SK-N-SH (cell line): ENCODE measurements at regions not wholly inside any gene's neighbourhood (a gene's known extent, or its start where the extent isn't known, plus 50 kb on each side); places are given as distances from the start of the nearest gene placed in this dataset.

Source experiments
- CTCF ChIA-PET: fragments of 300-600, 350-600 bp; formaldehyde crosslinking; extraction: SDS; loops from one replicate; lab custom pipeline; 2021; lab: Yijun Ruan, JAX
- POLR2A ChIA-PET: fragments of 350-600 bp; sonication (Branson Sonifier 250); formaldehyde crosslinking; extraction: SDS; loops from one replicate; lab custom pipeline; 2020; ENCODE audit warnings: antibody characterized with exemption, inconsistent platforms; lab: Yijun Ruan, JAX
- DNase-seq: peaks from one replicate; pipeline ENCODE4 v3.0.0; 2012
- H2AFZ ChIP-seq: fragments of 200-600 bp; sonication (generic); 2 replicates; pipeline ENCODE4 v1.8.1; 2016; ENCODE audit warnings: antibody characterized with exemption, mild to moderate bottlenecking, low read depth
- H3F3A ChIP-seq: fragments of 200-600 bp; sonication (generic); replicated peaks from 2 replicates; pipeline ENCODE3; 2016; ENCODE audit warnings: antibody characterized with exemption, mild to moderate bottlenecking; ENCODE audit not compliant: insufficient read depth
- H3K27ac ChIP-seq, 2 experiments: fragments of 200-500 bp in 1 of 2; fragments of 200-600 bp in 1 of 2; sonication (Bioruptor generic) in 1 of 2; sonication (generic), shearing (Covaris generic) in 1 of 2; 2 replicates each; pipeline versions ENCODE4 v1.5.1 to v1.6.1; 2014 to 2016; ENCODE audit warnings: low read depth in 2 of 2, inconsistent platforms in 1 of 2, low read length in 1 of 2, mild to moderate bottlenecking in 1 of 2, mixed read lengths in 1 of 2
- H3K27me3 ChIP-seq: fragments of 200-600 bp; sonication (generic), shearing (Covaris generic); 2 replicates; pipeline ENCODE4 v1.6.1; 2016; ENCODE audit warnings: mixed run types; ENCODE audit not compliant: insufficient read depth
- H3K36me3 ChIP-seq, 2 experiments: fragments of 200-500 bp in 1 of 2; fragments of 200-600 bp in 1 of 2; sonication (Bioruptor generic) in 1 of 2; sonication (generic) in 1 of 2; replicated peaks in 1 of 2; 2 replicates each; pipeline versions ENCODE3 to v1.5.1; 2014 to 2016; ENCODE audit warnings: low read length in 1 of 2, mild to moderate bottlenecking in 1 of 2; ENCODE audit not compliant: insufficient read depth in 2 of 2, control insufficient read depth in 1 of 2
- H3K4me1 ChIP-seq, 2 experiments: fragments of 200-500 bp in 1 of 2; fragments of 200-600 bp in 1 of 2; sonication (Bioruptor generic) in 1 of 2; sonication (generic), shearing (Covaris generic) in 1 of 2; 2 replicates each; pipeline versions ENCODE4 v1.5.1 to v1.6.1; 2014 to 2016; ENCODE audit warnings: low read depth in 1 of 2, low read length in 1 of 2, mixed run types in 1 of 2; ENCODE audit not compliant: insufficient read depth in 2 of 2, control insufficient read depth in 1 of 2
- H3K4me2 ChIP-seq: fragments of 200-600 bp; sonication (generic), shearing (Covaris generic); 2 replicates; pipeline ENCODE4 v1.6.1; 2017; ENCODE audit warnings: mixed run types
- H3K4me3 ChIP-seq, 2 experiments: fragments of 200-500 bp in 1 of 2; fragments of 200-600 bp in 1 of 2; sonication (Bioruptor generic) in 1 of 2; sonication (generic), shearing (Covaris generic) in 1 of 2; 2 replicates each; pipeline versions ENCODE4 v1.5.1 to v1.8.1; 2014 to 2016; ENCODE audit warnings: low read depth in 2 of 2, inconsistent platforms in 1 of 2, low read length in 1 of 2, mild to moderate bottlenecking in 1 of 2, mixed read lengths in 1 of 2, moderate library complexity in 1 of 2
- H3K79me2 ChIP-seq: fragments of 200-600 bp; sonication (generic); 2 replicates; pipeline ENCODE4 v1.8.1; 2017; ENCODE audit warnings: mild to moderate bottlenecking; ENCODE audit not compliant: insufficient read depth
- H3K9ac ChIP-seq: fragments of 200-600 bp; sonication (generic); 2 replicates; pipeline ENCODE4 v1.6.1; 2017; ENCODE audit warnings: mixed run types
- H3K9me2 ChIP-seq: fragments of 200-600 bp; sonication (generic); 2 replicates; pipeline ENCODE4 v1.6.1; 2017; ENCODE audit warnings: mixed run types
- H3K9me3 ChIP-seq: fragments of 200-600 bp; sonication (generic); 2 replicates; pipeline ENCODE4 v1.6.1; 2017; ENCODE audit warnings: mixed run types, mild to moderate bottlenecking, moderate library complexity
- H4K20me1 ChIP-seq: fragments of 200-600 bp; sonication (generic); 2 replicates; pipeline ENCODE4 v1.6.1; 2017; ENCODE audit warnings: mild to moderate bottlenecking, mixed run types; ENCODE audit not compliant: insufficient read depth
- EP300 ChIP-seq, 2 experiments: IDR thresholded peaks; 2 replicates each; pipeline versions ENCODE4 v1.4.0 to v1.6.1; 2012; ENCODE audit warnings: borderline replicate concordance in 1 of 2, low read depth in 1 of 2, low read length in 1 of 2
- EZH2phosphoT487 ChIP-seq: fragments of 200-600 bp; sonication (generic); IDR thresholded peaks from 2 replicates; pipeline ENCODE4 v1.6.1; 2017; ENCODE audit warnings: low read depth, mixed run types, mild to moderate bottlenecking, antibody characterized with exemption, moderate library complexity, borderline replicate concordance
- FOSL2 ChIP-seq: IDR thresholded peaks from 2 replicates; pipeline ENCODE4 v1.4.0; 2012; ENCODE audit warnings: low read depth, mild to moderate bottlenecking, moderate library complexity, borderline replicate concordance
- FOXJ3 ChIP-seq: sonication (generic); formaldehyde crosslinking; IDR thresholded peaks from 2 replicates; pipeline ENCODE4 v1.5.1; 2020; ENCODE audit warnings: mild to moderate bottlenecking, missing genetic modification reagents
- FOXM1 ChIP-seq: IDR thresholded peaks from 2 replicates; pipeline ENCODE4 v1.4.0; 2012; ENCODE audit warnings: low read depth, mild to moderate bottlenecking
- GATA2 ChIP-seq: sonication (generic); formaldehyde crosslinking; IDR thresholded peaks from 2 replicates; pipeline ENCODE4 v1.5.0; 2020; ENCODE audit warnings: mild to moderate bottlenecking, missing genetic modification reagents
- JUND ChIP-seq: IDR thresholded peaks from 2 replicates; pipeline ENCODE4 v1.4.0; 2012
- MXI1 ChIP-seq: IDR thresholded peaks from 2 replicates; pipeline ENCODE4 v1.6.1; 2012; ENCODE audit warnings: mild to moderate bottlenecking, low read depth, low read length, improper control_type of control experiment
- NRF1 ChIP-seq: IDR thresholded peaks from 2 replicates; pipeline ENCODE4 v1.6.1; 2012; ENCODE audit warnings: low read depth, mild to moderate bottlenecking, low read length
- POLR2AphosphoS5 ChIP-seq: IDR thresholded peaks from 2 replicates; pipeline ENCODE4 v1.6.1; 2012; ENCODE audit warnings: low read depth, low read length
- RFX5 ChIP-seq: IDR thresholded peaks from 2 replicates; pipeline ENCODE4 v1.6.1; 2012; ENCODE audit warnings: mild to moderate bottlenecking, improper control_type of control experiment, low read length
- RXRA ChIP-seq: IDR thresholded peaks from 2 replicates; pipeline ENCODE4 v1.4.0; 2012; ENCODE audit warnings: low read depth, mild to moderate bottlenecking, borderline replicate concordance
- SMC3 ChIP-seq: IDR thresholded peaks from 2 replicates; pipeline ENCODE4 v1.6.1; 2012; ENCODE audit warnings: low read depth, low read length, improper control_type of control experiment
- TCF12 ChIP-seq: IDR thresholded peaks from 2 replicates; pipeline ENCODE4 v1.4.0; 2012
- WGBS: methylation state at CpG from one replicate; pipeline ENCODE4 v1.1.6; 2017; ENCODE audit warnings: low lambda C conversion rate; 5-methylcytosine and 5-hydroxymethylcytosine counted together
- TF ChIP-seq, protein P1 (sequence below): fragments of 150-350 bp; IDR thresholded peaks from 2 replicates; pipeline ENCODE4 v1.6.1; 2016; ENCODE audit warnings: mild to moderate bottlenecking, low read depth, low read length

- no peaks in the 10 kb centered on the region for H3K9me3 ChIP-seq
- no peaks in the 10 kb centered on the region for H3K27me3 ChIP-seq
- 69% methylated on average over 5 of the region's 5 CpGs for WGBS
- no peaks in the 10 kb centered on the region; a peak in 1 of 4 replicates for H3K4me1 ChIP-seq
- ChIA-PET CTCF (no interaction called here), POLR2A (no interaction called here)
- TF ChIP-seq JUND (no peak), EZH2phosphoT487 (no peak), FOXJ3 (CRISPR knock-in tag) (no peak)
- H3K36me3 ChIP-seq = no peaks in the 10 kb centered on the region
- H3K27ac ChIP-seq = no peak overlapping the region
- no peak overlapping the region for H3K4me2 ChIP-seq
- H3K9ac ChIP-seq = no peak overlapping the region
- H3F3A ChIP-seq = no peaks in the 10 kb centered on the region
- DNase-seq = no peak
- H3K4me3 ChIP-seq = no peak overlapping the region
- no peaks in the 10 kb centered on the region for H4K20me1 ChIP-seq
- H3K9me2 ChIP-seq = no peaks in the 10 kb centered on the region
- no peak overlapping the region for H2AFZ ChIP-seq
- no peaks in the 10 kb centered on the region for H3K79me2 ChIP-seq
Measured at GRCh38 chr13:43978688-43979087, 99.0 kb downstream of the LACC1 start.

GRCh38 chr13:43979492-43979891, 99.8 kb downstream of the LACC1 start:
- Histone ChIP-seq H3F3A (no peaks in the 10 kb centered on the region), H3K27me3 (no peaks in the 10 kb centered on the region), H3K9me2 (no peaks in the 10 kb centered on the region)
- POLR2A ChIA-PET = no interaction called here
- TF ChIP-seq, protein P1, sequence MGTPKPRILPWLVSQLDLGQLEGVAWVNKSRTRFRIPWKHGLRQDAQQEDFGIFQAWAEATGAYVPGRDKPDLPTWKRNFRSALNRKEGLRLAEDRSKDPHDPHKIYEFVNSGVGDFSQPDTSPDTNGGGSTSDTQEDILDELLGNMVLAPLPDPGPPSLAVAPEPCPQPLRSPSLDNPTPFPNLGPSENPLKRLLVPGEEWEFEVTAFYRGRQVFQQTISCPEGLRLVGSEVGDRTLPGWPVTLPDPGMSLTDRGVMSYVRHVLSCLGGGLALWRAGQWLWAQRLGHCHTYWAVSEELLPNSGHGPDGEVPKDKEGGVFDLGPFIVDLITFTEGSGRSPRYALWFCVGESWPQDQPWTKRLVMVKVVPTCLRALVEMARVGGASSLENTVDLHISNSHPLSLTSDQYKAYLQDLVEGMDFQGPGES = no peak
- TF ChIP-seq, all 33 proteins: peak for 0
- H3K36me3 ChIP-seq = no peaks in the 10 kb centered on the region
- no peaks in the 10 kb centered on the region for H4K20me1 ChIP-seq
- no peaks in the 10 kb centered on the region for H3K79me2 ChIP-seq
- CTCF ChIA-PET = no interaction called here
- WGBS = 67% methylated on average over 2 of the region's 2 CpGs
- H2AFZ ChIP-seq = no peak overlapping the region
- no peaks in the 10 kb centered on the region for H3K9me3 ChIP-seq
- no peak overlapping the region for H3K9ac ChIP-seq
- H3K4me2 ChIP-seq = no peak overlapping the region
- no peak overlapping the region for H3K27ac ChIP-seq
- no peak for DNase-seq
- H3K4me1 ChIP-seq = no peaks in the 10 kb centered on the region; a peak in 1 of 4 replicates
- no peak overlapping the region for H3K4me3 ChIP-seq

GRCh38 chr13:43980587-43980986, 100.9 kb downstream of the LACC1 start:
- no peak for DNase-seq
- Histone ChIP-seq H3K9me3 (no peaks in the 10 kb centered on the region), H3F3A (no peaks in the 10 kb centered on the region), H3K9me2 (no peaks in the 10 kb centered on the region), H2AFZ (no peak overlapping the region), H3K4me3 (no peak overlapping the region), H3K4me2 (no peak overlapping the region), H4K20me1 (no peaks in the 10 kb centered on the region), H3K36me3 (no peaks in the 10 kb centered on the region), H3K27me3 (no peaks in the 10 kb centered on the region), H3K79me2 (no peaks in the 10 kb centered on the region), H3K4me1 (no peaks in the 10 kb centered on the region; a peak in 1 of 4 replicates), H3K27ac (no peak overlapping the region), H3K9ac (no peak overlapping the region)
- 63% methylated on average over 1 of the region's 1 CpG for WGBS
- no peak for TF ChIP-seq EP300 (IDR thresholded peaks at IDR 0.05; ENCODE audit: borderline replicate concordance in 1 of 2, low read depth in 1 of 2, low read length in 1 of 2)
- TF ChIP-seq MXI1 = no peak
- no peak for TF ChIP-seq FOXM1
- TF ChIP-seq SMC3 = no peak
- no peak for TF ChIP-seq RFX5
- no peak for TF ChIP-seq JUND
- no peak for TF ChIP-seq NRF1
- TF ChIP-seq RXRA = no peak
- no peak for TF ChIP-seq GATA2 (CRISPR knock-in tag)
- TF ChIP-seq FOSL2 = no peak
- TF ChIP-seq POLR2AphosphoS5 = no peak
- no peak for TF ChIP-seq TCF12
- CTCF ChIA-PET = no interaction called here
- POLR2A ChIA-PET = no interaction called here
